NCI-H146 treated with DMSO at 0.1 percent for 48 hours (cell line): ENCODE measurements at regions not wholly inside any gene's neighbourhood (a gene's known extent, or its start where the extent isn't known, plus 50 kb on each side); places are given as distances from the start of the nearest gene placed in this dataset.
"Not testable (repeated sequence)": the region's sequence is repeated elsewhere in the genome, so short reads cannot be mapped to it uniquely, and the experiment has no call there.

ENCODE experiments used
- DNase-seq: peaks from one replicate; lab custom pipeline; 2025; ENCODE audit not compliant: unreplicated experiment; lab: John Stamatoyannopoulos, UW

GRCh38 chr1:95659588-95659987 lies 425.6 kb downstream of the RWDD3 start:
- no peak for DNase-seq

DNA sequence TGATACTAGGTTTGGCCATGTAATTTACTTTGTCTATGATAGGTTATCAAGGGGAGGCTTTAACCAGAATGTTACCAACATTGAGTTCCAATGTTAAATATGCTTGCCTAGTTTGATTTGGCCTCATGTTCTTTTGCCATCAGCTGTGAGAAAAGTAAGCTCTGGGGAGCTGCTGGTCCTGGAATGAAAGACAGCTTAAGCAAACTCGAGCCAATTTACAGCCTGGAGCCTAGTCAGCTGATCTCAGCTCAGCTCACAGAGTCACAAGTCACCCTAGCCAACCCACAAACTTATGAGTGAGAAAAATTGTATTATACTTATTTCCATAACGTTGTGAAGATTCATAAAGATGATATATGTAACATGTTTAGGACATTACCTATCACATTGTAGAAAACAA lies 426.7 kb downstream of the RWDD3 start:
- DNase-seq = no peak

DNA sequence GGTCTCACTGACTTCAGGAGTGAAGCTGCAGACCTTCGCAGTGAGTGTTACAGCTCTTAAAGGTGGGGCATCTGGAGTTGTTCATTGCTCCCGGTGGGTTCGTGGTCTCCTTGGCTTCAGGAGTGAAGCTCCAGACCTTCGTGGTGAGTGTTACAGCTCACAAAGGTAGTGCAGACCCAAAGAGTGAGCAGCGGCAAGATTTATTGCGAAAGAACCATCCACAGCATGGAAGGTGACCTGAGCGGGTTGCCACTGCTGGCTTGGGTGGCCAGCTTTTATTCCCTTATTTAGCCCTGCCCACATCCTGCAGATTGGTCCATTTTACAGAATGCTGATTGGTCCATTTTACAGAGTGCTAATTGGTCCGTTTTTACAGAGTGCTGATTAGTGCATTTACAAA lies 429.5 kb downstream of the RWDD3 start:
- not testable (repeated sequence) for DNase-seq

GRCh38 chr1:95668165-95668564 lies 434.2 kb downstream of the RWDD3 start:
- no peak for DNase-seq

DNA sequence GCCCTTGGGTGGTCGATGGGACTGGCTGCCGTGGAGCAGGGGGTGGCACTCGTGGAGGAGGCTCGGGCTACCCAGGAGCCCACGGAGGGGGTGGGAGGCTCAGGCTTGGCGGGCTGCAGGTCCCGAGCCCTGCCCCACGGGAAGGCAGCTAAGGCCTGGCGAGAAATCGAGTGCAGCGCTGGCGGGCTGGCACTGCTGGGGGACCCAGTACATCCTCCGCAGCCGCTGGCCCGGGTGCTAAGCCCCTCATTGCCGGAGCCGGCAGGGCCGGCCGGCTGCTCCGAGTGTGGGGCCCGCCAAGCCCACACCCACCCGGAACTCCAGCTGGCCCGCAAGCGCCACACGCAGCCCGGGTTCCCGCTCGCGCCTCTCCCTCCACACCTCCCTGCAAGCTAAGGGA lies 435.6 kb downstream of the RWDD3 start:
- DNase-seq = not testable (repeated sequence)

- no peak for DNase-seq
Observed at GRCh38 chr1:95671098-95671497, 437.1 kb downstream of the RWDD3 start.

GRCh38 chr1:95679262-95679661 lies 445.3 kb downstream of the RWDD3 start:
- DNase-seq = no peak

GRCh38 chr1:95685081-95685480 lies 451.1 kb downstream of the RWDD3 start:
- no peak for DNase-seq

DNA sequence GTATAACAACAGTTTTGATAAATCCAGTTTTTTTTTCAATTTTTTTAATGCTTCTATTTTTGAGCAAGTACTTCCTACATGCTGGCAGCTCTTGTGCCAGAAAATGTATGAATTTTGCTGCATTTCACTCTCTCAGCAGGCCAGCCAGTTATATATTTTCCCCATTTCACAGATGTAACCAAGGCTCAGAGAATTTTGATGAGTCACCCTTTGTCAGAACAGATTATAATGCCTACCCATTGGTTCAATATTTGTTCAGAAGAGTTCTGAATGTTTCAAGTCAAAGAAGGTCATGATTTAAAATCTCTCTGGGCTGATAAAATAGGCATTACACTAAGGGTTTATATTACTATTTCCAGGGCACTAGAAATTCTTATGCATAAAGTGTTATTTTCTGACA lies 452.2 kb downstream of the RWDD3 start:
- DNase-seq = no peak

DNA sequence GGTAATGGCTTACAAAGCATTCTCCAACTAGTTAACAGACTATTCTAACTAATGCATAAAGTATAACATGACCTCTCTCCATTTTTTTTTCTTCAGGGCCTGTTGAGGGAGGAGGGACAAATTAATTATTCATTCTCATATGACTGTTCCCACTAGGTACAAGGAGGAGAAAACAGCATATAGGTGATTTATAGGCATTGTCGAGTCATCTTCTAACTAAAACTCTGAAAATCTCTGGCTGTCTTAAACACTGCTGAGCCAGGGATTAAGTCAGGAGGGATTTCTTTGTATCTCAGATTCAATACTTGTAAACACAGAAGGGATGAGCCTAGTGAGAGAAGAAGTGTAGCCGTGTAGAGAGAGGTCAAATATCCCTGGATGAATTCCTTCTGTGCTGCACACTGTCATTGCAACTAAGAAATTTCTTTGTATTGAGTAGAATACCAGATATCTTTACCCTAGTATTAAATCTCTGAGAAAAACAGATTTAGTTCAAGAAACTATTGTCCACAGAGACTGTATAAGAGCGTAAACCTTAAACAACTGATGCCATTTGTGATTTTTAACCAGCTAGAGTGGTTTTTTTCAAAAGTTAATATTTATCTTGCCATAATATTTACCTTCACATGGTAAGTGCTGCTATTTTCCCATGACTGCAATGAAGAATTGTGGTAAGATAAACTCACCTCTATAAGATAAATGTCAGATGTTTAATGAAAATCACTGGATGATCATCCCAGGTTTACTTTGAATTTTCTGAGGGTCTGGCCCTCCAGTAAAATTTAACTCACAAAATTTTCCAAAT lies 465.3 kb downstream of the RWDD3 start:
- DNase-seq = no peak

DNA sequence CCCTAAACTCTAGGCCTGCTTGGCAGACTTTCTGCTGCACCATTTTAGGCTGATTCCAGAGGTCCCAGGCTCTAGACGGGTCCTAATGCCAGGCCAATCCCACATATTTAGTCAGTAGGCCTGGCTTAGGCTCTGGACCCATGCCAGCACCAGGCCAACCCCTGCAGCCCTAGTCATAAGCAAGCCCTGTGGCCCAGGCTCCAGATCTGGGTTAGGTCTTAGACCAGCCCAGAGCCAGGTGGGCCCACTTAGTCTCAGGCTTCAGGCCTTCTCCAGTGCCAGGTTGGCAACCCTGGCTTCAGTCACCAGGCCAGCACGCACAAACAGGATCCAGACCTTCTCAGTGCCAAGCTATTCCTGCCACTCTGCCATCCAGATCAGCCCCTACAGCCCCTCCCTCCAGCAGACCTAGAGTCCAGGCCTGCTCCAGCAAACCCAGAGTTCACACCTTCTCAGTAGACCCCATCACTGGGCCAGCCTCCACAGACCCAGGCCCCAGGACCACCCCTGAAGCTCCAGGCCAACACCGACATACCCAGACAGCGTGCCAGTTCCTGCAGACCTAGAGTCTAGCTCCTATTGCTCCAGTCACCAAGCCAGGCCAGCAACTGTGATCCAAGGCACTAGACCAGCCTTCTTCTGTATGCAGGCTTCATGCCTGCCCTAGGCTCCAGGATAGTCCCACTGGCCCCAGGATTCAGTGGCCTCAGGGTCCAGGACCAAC lies 467.6 kb downstream of the RWDD3 start:
- DNase-seq = no peak

- DNase-seq = no peak
Observed at GRCh38 chr1:95703046-95703445, 469.0 kb downstream of the RWDD3 start.

DNA sequence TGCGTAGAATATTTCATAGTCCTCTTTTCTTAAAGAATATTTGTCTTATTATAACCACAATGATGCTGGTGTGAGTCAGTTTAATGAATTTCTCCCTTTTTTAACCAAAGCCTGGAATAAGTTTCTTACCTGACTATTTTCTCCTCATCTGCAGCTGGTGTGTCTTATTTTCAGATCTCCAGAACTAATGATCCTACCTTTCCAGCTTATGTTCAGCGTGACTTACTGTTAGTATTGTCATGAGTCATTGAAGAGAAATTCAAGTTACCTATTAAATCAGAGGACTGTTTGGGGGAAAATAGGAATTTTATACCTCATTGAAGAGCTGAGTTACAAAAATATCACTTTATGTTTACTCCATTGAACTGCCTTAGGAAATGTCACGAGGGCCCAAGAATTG lies 482.1 kb downstream of the RWDD3 start:
- no peak for DNase-seq

DNA sequence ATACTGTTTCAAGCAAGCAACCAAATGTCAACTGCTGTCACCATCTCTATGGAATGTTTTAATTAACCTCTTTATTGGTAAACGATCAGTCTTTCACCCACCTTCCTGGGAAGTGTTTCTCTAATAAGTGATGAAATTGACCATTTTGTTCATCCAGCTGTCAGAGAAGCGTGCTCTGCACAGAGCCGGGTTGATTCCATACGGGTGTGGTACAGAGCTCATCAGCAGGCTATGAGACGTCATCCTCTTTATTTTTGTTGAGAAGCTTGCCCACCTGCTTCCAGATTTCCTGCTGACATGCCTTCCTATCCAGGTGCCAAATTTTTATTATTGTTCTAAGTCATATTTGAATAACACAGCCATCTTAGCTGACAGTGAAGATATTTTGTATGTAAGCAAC lies 482.5 kb downstream of the RWDD3 start:
- DNase-seq = no peak

DNA sequence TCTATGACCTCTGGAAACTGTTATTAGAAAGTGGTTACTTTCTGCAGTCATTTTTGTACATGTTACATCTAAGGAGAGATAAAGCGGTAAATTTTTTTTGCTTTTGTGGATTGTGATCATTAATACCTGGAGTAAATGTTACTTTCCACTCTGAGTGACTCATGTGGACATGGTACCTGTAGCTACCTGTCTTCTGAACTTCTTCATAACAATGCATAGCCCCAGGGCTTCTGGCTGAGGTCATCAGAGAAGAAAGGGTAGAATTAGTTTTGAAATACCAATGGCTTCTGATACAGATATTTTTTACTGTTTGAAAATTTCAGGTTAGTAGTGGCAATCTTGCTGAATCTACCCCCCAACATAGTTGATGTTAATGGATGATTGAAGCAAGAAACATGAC lies 489.3 kb downstream of the RWDD3 start:
- no peak for DNase-seq

- DNase-seq = no peak
Observed at GRCh38 chr1:95728841-95729240, 494.8 kb downstream of the RWDD3 start.

DNA sequence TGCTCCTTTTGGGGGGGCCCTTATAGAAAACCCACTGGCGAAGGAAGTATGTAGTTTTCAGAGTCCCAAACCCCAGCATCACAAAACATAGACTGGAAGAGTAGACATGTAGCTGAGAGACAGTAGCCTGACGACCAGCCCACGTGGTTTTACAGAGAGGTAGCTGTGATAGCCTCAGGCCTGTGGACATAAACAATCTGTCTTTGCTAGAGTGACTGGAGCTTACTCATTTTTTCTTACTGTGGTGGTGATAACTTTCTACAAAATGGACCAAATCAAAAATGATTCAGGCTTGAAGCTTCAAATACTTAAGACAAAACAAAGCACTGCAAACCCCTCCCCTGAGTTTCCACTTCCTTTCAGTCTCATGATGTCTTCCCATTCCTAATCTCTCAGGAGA lies 497.0 kb downstream of the RWDD3 start:
- no peak for DNase-seq

DNA sequence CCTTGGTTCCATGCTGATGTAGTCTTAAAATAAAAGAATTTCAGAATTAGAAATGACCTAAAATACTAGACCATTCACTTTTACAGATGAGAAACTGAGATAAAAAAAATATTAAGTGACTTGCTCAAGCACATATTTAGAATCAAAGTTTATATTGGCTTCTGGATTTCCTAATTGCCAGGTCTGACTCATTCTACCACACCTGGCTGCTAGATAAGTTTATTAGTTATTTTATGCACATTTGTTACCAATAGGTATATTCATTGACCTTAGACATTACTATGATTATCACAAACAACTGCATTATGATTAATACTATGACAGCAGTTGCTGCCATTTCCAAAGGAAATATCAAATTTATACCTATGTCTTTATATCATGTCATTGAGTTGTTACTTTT lies 497.5 kb downstream of the RWDD3 start:
- DNase-seq = no peak

DNA sequence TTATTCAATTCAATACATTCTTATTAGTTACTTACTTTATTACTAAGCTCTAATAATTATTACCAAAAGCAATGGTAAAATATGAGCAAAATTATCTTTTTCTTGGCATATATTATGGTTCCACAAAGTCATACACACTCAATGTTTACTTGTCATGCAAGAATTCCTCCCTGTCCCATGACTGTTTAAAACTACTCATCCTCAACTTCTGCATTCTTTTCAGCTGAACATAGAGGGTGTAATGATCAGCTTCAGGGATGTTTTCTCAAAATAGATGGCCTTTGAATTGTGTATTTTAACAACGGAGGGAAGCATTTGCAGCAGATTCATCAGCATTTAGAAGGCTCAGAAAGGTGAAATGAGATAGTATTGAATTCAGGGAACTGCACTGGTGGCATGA lies 499.0 kb downstream of the RWDD3 start:
- DNase-seq = no peak

- no peak for DNase-seq
Observed at GRCh38 chr1:95733671-95734070, 499.7 kb downstream of the RWDD3 start.

DNA sequence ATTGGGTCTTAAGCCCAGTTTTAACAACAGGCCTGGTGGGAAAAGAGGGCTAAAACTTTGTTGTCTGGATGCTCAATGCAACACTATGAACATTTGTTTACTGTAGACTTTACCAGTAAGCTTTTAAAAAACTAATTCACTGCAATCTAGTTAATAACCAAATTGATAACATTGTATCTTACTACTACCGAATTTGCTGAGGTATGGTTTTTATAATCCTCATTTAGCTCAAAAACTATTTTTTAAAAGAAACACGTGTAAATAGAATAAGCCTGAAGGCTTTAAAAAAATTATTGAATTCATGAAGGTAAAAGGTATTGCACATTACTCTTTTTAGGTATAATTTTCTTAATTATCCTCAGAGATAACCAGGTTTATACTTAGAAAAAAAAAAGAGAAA lies 500.6 kb downstream of the RWDD3 start:
- DNase-seq = no peak

DNA sequence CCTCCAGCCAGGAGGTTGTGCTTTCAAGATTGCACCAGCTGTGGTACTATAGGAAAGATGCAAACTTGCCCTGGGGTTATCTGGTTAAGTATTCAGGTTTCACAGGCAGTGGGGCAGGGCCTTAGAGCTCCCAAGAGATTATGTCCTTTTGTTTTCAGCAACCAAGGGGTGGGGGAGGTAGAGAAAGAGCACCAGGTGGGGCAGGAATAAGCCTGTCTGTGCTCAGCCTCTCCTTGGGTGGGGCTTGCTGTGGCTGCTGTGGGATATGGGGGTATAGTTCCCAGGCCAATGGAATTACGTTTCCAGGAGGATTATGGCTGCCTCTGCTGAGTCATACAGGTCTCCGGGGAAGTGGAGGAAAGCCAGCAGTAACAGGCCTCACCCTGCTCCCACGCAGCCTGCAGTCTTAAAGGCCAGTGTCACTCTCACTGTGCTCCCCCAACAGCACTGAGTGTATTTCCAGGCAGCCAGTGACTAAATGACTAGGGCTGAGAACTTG lies 508.6 kb downstream of the RWDD3 start:
- DNase-seq = no peak
